ENCODE measurements at regions not wholly inside any gene's neighbourhood (a gene's known extent, or its start where the extent isn't known, plus 50 kb on each side); places are given as distances from the start of the nearest gene placed in this dataset.

DNA sequence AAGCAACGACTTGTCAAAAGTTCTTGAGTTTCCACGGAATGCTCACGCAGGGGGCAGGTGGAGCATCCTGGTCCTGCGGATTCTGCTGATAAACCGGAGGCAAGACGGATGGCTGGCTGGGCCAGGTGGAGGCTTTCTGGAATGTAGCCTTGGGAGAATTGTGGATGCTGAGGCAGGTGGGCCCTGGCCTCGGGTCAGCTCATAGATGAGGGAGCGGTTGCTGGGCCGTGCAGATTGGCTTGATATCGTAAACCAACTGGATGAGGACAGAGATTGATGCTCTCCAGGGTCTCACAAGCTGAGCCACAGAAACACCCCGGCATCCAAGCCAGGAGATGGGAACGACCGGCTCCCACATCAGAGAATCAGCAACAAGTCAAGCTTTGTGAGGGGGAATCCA lies 50.0 kb upstream of the TFRC start:
- TF ChIP-seq ARNTL (CRISPR knock-in tag; IDR thresholded peaks at IDR 0.05; ENCODE audit: borderline replicate concordance, low read depth) (no peak), CSRNP3 (CRISPR knock-in tag; IDR thresholded peaks at IDR 0.05) (no peak), POU6F1 (CRISPR knock-in tag; IDR thresholded peaks at IDR 0.05; ENCODE audit: borderline replicate concordance, low read depth) (no peak), ZFP30 (CRISPR knock-in tag; IDR thresholded peaks at IDR 0.05) (no peak), ZFP3 (CRISPR knock-in tag; IDR thresholded peaks at IDR 0.05) (no peak), ZNF8 (CRISPR knock-in tag; IDR thresholded peaks at IDR 0.05) (no peak), OSR1 (CRISPR knock-in tag; IDR thresholded peaks at IDR 0.05) (no peak), ISL1 (CRISPR knock-in tag; IDR thresholded peaks at IDR 0.05) (no peak)
- TF ChIP-seq, protein P1, sequence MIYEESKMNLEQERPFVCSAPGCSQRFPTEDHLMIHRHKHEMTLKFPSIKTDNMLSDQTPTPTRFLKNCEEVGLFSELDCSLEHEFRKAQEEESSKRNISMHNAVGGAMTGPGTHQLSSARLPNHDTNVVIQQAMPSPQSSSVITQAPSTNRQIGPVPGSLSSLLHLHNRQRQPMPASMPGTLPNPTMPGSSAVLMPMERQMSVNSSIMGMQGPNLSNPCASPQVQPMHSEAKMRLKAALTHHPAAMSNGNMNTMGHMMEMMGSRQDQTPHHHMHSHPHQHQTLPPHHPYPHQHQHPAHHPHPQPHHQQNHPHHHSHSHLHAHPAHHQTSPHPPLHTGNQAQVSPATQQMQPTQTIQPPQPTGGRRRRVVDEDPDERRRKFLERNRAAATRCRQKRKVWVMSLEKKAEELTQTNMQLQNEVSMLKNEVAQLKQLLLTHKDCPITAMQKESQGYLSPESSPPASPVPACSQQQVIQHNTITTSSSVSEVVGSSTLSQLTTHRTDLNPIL (CRISPR knock-in tag; IDR thresholded peaks at IDR 0.05; ENCODE audit: low read depth): no peak
- TF ChIP-seq, protein P2, sequence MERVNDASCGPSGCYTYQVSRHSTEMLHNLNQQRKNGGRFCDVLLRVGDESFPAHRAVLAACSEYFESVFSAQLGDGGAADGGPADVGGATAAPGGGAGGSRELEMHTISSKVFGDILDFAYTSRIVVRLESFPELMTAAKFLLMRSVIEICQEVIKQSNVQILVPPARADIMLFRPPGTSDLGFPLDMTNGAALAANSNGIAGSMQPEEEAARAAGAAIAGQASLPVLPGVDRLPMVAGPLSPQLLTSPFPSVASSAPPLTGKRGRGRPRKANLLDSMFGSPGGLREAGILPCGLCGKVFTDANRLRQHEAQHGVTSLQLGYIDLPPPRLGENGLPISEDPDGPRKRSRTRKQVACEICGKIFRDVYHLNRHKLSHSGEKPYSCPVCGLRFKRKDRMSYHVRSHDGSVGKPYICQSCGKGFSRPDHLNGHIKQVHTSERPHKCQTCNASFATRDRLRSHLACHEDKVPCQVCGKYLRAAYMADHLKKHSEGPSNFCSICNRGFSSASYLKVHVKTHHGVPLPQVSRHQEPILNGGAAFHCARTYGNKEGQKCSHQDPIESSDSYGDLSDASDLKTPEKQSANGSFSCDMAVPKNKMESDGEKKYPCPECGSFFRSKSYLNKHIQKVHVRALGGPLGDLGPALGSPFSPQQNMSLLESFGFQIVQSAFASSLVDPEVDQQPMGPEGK (CRISPR knock-in tag; IDR thresholded peaks at IDR 0.05; ENCODE audit: borderline replicate concordance): no peak

Measured in SK-N-SH treated with all-trans-retinoic acid at 6 μM for 48 hours (cell line).